Naive B cell (primary cell): ENCODE measurements at regions not wholly inside any gene's neighbourhood (a gene's known extent, or its start where the extent isn't known, plus 50 kb on each side); places are given as distances from the start of the nearest gene placed in this dataset.

Experiments used
- ATAC-seq, 2 donors: fragments of 150-1000 bp; cut with Tn5 transposase; 2 replicates each; pipeline ENCODE4 v1.10.0; 2021; ENCODE audit warnings: low read depth in 2 of 2, mild to moderate bottlenecking in 2 of 2, moderate library complexity in 2 of 2
- DNase-seq: peaks from one replicate; pipeline ENCODE4 v3.0.0; 2022
- H3K27ac Mint-ChIP-seq, 6 donors: one replicate each; pipeline ENCODE4 v1.8.0; 2020 to 2022; ENCODE audit warnings: mild to moderate bottlenecking in 6 of 6, mixed read lengths in 6 of 6, moderate library complexity in 5 of 6, inconsistent platforms in 2 of 6
- H3K27me3 Mint-ChIP-seq, 3 donors: one replicate each; pipeline ENCODE4 v1.8.0; 2021 to 2022; ENCODE audit warnings: mixed read lengths in 3 of 3, mild to moderate bottlenecking in 1 of 3
- H3K36me3 Mint-ChIP-seq, 2 donors: one replicate each; pipeline ENCODE4 v1.8.0; 2020 to 2022; ENCODE audit warnings: mixed read lengths in 2 of 2, inconsistent platforms in 1 of 2, mild to moderate bottlenecking in 1 of 2
- H3K4me1 Mint-ChIP-seq, 3 donors: one replicate each; pipeline ENCODE4 v1.8.0; 2020 to 2022; ENCODE audit warnings: mixed read lengths in 3 of 3, inconsistent platforms in 1 of 3, mild to moderate bottlenecking in 1 of 3, moderate library complexity in 1 of 3
- H3K4me3 Mint-ChIP-seq, 8 donors: one replicate each; pipeline ENCODE4 v1.8.0; 2020 to 2022; ENCODE audit warnings: mild to moderate bottlenecking in 8 of 8, mixed read lengths in 8 of 8, moderate library complexity in 8 of 8, inconsistent platforms in 2 of 8
- H3K9me3 Mint-ChIP-seq, 7 donors: one replicate each; pipeline ENCODE4 v1.8.0; 2020 to 2022; ENCODE audit warnings: mixed read lengths in 7 of 7, mild to moderate bottlenecking in 5 of 7, inconsistent platforms in 2 of 7, moderate library complexity in 1 of 7

GRCh38 chr13:99620806-99621205 lies 119.5 kb downstream of the TM9SF2 start:
- H3K27ac Mint-ChIP-seq, result no peak overlapping the region
- DNase-seq, result no peak

GRCh38 chr13:99619207-99619606 lies 117.9 kb downstream of the TM9SF2 start:
- H3K36me3 Mint-ChIP-seq, result no peaks in the 10 kb centered on the region
- H3K4me3 Mint-ChIP-seq, result no peak overlapping the region

More at GRCh38 chr13:99620806-99621205, 119.5 kb downstream of the TM9SF2 start:
- ATAC-seq, result no peak
- Mint-ChIP-seq H3K36me3 (peaks cover 1 to 7% of the 10 kb centered on the region in 2 donors), H3K4me3 (no peak overlapping the region), H3K27me3 (no peaks in the 10 kb centered on the region), H3K9me3 (peaks cover 0 to 1% (median 0%) of the 10 kb centered on the region in 7 donors), H3K4me1 (peaks cover 7 to 23% (median 21%) of the 10 kb centered on the region in 3 donors)

GRCh38 chr13:99617474-99618255 lies 116.4 kb downstream of the TM9SF2 start:
- ATAC-seq (peak in 1 of 2 donors; percentile 37), DNase-seq (no peak)
- H3K36me3 Mint-ChIP-seq, result no peaks in the 10 kb centered on the region
- H3K27ac Mint-ChIP-seq, result peak overlapping the region in 2 of 6 donors; percentile 30 to 52
- no peak overlapping the region for H3K4me3 Mint-ChIP-seq
- peaks cover 13 to 38% (median 37%) of the 10 kb centered on the region in 3 donors for H3K4me1 Mint-ChIP-seq
- H3K27me3 Mint-ChIP-seq, result no peaks in the 10 kb centered on the region
- H3K9me3 Mint-ChIP-seq, result peaks cover 0 to 1% (median 0%) of the 10 kb centered on the region in 7 donors

More at GRCh38 chr13:99619207-99619606, 117.9 kb downstream of the TM9SF2 start:
- no peaks in the 10 kb centered on the region for H3K27me3 Mint-ChIP-seq
- H3K4me1 Mint-ChIP-seq, result peaks cover 8 to 26% (median 26%) of the 10 kb centered on the region in 3 donors
- H3K9me3 Mint-ChIP-seq, result peaks cover 0 to 1% (median 0%) of the 10 kb centered on the region in 7 donors
- ATAC-seq (no peak), DNase-seq (no peak)
- H3K27ac Mint-ChIP-seq, result no peak overlapping the region

- Mint-ChIP-seq H3K27me3 (no peaks in the 10 kb centered on the region), H3K9me3 (peaks cover 0 to under 1% (median 0%) of the 10 kb centered on the region in 7 donors), H3K4me1 (peaks cover 14 to 48% (median 36%) of the 10 kb centered on the region in 3 donors), H3K4me3 (no peak overlapping the region), H3K36me3 (no peaks in the 10 kb centered on the region), H3K27ac (no peak overlapping the region)
- peak; percentile 91 to 92 for ATAC-seq
- peak; percentile 28 for DNase-seq
These were observed 113.2 kb downstream of the TM9SF2 start for GRCh38 chr13:99614465-99614885.
